Cardiac fibroblast (primary cell): ENCODE measurements at regions not wholly inside any gene's neighbourhood (a gene's known extent, or its start where the extent isn't known, plus 50 kb on each side); places are given as distances from the start of the nearest gene placed in this dataset.
"Not testable (repeated sequence)": the region's sequence is repeated elsewhere in the genome, so short reads cannot be mapped to it uniquely, and the experiment has no call there.

ENCODE experiments used
- DNase-seq, 2 donors: peaks; one replicate each; pipeline versions ENCODE4 v3.0.0 to v3.0.0-alpha.2; 2010; ENCODE audit warnings: low read depth in 2 of 2
- H3K4me3 ChIP-seq, 2 donors: replicated peaks in 1 of 2; 1 replicate in 1 of 2; 2 replicates in 1 of 2; pipeline ENCODE4 v1.5.1; 2011; ENCODE audit warnings: low read depth in 2 of 2, low read length in 2 of 2, mild to moderate bottlenecking in 2 of 2, moderate library complexity in 1 of 2
- TF ChIP-seq, protein P1 (sequence below): IDR thresholded peaks from one replicate; pipeline ENCODE4 v1.5.1; 2011; ENCODE audit warnings: low read depth, mild to moderate bottlenecking, low read length, inconsistent platforms

DNA sequence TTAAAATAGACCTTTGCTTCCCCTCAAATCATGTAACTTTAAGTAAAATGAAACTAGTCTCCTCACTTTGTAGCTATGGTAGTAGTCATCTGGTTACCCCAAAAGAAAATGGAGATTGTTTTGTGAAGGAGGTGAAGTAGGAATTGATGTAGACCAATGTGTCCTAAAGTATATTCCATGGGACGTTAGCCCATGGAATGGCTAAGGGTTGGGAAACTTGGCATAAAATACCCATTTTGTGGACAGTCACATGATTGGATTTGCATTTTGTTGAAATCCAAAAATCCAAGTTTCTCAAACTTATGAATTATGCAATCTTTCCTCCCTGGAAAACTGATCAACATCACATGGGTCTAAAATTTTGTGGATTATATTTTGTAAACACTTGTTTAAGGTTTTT, 290.6 kb downstream of the OSTF1 start:
- TF ChIP-seq, protein P1, sequence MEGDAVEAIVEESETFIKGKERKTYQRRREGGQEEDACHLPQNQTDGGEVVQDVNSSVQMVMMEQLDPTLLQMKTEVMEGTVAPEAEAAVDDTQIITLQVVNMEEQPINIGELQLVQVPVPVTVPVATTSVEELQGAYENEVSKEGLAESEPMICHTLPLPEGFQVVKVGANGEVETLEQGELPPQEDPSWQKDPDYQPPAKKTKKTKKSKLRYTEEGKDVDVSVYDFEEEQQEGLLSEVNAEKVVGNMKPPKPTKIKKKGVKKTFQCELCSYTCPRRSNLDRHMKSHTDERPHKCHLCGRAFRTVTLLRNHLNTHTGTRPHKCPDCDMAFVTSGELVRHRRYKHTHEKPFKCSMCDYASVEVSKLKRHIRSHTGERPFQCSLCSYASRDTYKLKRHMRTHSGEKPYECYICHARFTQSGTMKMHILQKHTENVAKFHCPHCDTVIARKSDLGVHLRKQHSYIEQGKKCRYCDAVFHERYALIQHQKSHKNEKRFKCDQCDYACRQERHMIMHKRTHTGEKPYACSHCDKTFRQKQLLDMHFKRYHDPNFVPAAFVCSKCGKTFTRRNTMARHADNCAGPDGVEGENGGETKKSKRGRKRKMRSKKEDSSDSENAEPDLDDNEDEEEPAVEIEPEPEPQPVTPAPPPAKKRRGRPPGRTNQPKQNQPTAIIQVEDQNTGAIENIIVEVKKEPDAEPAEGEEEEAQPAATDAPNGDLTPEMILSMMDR: no peak

DNA sequence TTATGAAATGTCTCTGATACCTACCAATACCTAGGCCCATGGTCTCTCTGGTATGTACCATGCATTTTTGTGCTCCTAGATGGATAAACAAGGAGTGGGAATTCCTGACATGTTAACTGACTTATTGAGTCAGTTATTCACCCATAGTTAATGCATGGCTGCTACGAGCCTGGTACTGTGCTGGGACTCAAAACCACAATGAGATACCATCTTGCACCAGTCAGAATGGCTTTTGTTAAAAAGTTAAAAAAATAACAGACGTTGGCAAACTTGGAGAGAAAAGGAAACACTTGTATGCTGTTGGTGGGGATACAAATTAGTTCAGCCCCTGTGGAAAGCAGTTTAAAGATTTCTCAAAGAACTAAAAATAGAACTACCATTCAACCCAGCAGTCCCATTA, 293.8 kb downstream of the OSTF1 start:
- H3K4me3 ChIP-seq: no peak overlapping the region
- TF ChIP-seq, protein P1: no peak
- no peak for DNase-seq

More for the DNA sequence above, 290.6 kb downstream of the OSTF1 start:
- no peak overlapping the region for H3K4me3 ChIP-seq
- no peak for DNase-seq

DNA sequence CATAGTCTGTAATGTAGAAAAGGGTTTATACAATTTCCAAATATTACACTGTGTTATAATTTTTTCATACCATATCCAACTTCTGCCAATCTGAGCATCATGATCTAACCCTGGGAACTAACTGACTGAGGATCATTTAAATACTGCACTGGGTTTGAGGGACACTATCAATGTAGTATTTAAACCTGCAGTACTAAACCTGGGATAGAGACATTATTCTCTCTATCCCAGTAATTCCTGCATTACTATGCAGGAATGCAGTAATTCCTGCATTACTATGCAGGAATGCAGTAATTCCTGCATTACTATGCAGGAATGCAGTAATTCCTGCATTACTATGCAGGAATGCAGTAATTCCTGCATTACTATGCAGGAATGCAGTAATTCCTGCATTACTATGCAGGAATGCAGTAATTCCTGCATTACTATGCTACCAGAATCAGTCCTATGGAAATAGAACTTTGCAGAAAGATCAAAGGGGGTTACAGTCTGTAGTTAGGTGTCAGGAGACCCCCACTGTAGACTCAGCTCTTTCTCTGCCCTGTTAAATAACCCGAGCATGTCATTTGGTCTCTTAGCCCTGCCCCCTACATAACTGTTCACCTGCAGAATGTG, 295.2 kb downstream of the OSTF1 start:
- not testable (repeated sequence) for H3K4me3 ChIP-seq, DNase-seq

DNA sequence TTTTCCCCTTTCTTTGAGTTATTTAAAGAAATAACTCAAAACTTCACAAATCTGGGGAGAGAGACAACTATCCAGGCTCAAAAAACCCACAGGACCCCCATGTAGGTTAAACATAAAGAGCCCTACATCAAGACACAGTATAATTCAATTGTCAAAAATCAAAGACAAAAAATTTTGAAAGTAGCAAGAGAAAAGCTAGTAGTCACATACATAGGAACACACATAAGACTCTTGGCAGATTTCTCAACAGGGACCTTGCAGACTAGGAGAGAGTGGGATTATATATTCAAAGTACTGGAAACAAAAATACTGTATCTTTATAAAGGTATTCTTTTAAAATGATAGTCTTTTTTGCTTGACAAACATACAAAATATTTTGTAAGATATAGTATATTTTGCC, 296.9 kb downstream of the OSTF1 start:
- no peak overlapping the region for H3K4me3 ChIP-seq
- TF ChIP-seq, protein P1: no peak
- DNase-seq: no peak

DNA sequence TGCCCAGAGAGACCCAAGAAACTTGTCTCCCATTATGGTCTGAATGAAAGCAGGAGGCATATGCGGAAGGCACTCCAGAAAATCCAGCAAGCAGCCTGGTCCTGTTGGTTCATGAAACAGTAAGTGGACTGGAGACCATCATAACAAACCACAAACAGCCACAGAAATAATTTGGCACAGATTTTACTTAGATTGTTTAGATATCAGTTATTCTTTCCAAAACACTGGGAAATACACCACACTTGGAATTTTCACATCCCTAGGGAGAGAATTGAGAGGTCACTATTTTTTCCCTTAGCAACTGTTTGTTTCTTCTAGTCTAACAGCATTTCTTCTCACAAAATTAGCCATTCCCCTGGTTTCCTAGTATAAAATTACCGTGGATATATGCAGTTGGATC, 300.8 kb downstream of the OSTF1 start:
- TF ChIP-seq, protein P1: no peak
- H3K4me3 ChIP-seq: no peak overlapping the region
- no peak for DNase-seq

DNA sequence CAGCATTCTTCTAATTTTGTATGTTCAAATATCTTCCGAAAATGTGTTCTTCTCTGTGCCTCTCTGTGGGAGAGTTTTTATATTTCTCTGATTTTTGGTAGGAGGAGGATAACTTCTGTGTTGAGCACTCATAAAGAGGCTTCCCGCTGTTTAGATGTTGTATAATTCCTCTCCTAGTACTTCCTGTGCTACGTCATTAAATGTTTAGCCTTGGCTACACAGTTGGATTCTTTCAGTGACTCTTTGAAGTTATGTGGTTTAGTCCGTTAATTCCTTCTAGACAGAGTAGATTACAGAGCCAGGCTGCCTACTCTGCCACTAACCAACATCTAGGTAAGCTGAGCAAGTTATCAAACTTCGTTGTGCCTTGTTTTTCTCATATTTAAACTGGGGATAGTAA, 302.6 kb downstream of the OSTF1 start:
- TF ChIP-seq, protein P1: no peak
- no peak for DNase-seq
- no peak overlapping the region for H3K4me3 ChIP-seq

DNA sequence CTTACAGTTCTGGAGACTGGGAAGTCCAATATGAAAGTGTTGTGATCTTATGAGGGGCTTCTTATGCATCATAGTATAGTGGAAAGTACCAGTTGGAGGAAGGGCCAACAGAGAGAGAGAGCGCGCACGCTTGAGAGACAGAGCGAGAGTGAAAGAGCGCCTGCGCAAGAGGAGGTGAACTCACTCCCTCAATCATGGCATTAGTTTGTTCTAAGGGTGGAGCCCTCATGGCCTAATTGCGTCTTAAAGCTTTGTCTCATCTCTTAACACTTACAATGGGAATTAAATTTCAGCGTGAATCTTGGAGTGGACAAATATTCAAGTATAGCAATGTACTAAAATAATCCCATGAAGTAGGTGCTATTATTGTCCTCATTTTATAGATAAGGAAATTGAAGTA, 303.2 kb downstream of the OSTF1 start:
- TF ChIP-seq, protein P1: no peak
- no peak for DNase-seq
- no peak overlapping the region for H3K4me3 ChIP-seq
